HG02798 (cell line): ENCODE measurements at regions not wholly inside any gene's neighbourhood (a gene's known extent, or its start where the extent isn't known, plus 50 kb on each side); places are given as distances from the start of the nearest gene placed in this dataset.
"Not testable (repeated sequence)": the region's sequence is repeated elsewhere in the genome, so short reads cannot be mapped to it uniquely, and the experiment has no call there.

Experiments
- ATAC-seq: cut with Tn5 transposase; IDR thresholded peaks from one replicate; pipeline ENCODE4 v1.9.1; 2021; ENCODE audit warnings: mild to moderate bottlenecking; ENCODE audit not compliant: unreplicated experiment, poor library complexity

DNA sequence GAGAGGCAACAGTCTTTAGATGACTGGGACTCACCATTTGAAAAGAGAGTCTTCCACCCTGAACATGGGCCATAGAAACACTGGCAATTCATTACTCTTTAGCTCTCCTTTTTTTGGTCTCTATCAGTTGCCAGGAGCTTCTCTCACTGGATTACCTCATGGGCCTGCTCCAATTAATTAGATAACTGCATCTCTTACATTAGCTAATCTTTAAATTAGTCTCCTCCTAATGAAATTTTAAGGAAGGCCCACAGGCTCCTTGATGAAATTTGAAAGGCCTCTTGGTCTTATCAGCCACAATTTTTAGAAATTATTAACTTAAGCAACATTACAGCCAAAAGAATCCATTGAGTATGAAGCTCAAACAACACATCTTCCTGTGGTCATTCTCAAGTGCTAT lies 184.4 kb downstream of the UNC5CL start:
- ATAC-seq = no peak

- ATAC-seq = no peak
Observed at GRCh38 chr6:40852779-40853373, 186.1 kb downstream of the UNC5CL start.

GRCh38 chr6:40849546-40849945 lies 189.5 kb downstream of the UNC5CL start:
- no peak for ATAC-seq

GRCh38 chr6:40848868-40849514 lies 190.0 kb downstream of the UNC5CL start:
- ATAC-seq = no peak

GRCh38 chr6:40848038-40848437 lies 191.0 kb downstream of the UNC5CL start:
- no peak for ATAC-seq

DNA sequence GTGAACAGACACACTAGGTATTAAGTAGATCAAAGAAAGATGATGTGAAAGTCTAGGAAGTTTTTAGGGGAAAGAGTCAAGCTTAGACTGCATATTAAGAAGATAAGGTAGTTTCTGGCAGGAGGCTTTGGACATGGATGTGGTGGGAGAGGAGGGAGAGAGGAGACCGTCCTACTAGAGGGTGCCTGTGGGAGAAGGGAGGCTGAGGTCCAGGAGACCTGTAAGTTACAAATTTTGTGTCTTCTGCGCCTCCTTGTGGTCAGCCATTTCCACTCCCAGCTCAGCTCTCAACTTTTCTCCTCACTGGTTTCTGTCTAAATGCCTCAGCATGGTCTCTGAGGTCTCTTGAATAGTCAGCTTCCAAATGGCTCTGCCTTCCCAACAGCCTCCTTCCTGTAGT lies 193.5 kb downstream of the UNC5CL start:
- no peak for ATAC-seq

DNA sequence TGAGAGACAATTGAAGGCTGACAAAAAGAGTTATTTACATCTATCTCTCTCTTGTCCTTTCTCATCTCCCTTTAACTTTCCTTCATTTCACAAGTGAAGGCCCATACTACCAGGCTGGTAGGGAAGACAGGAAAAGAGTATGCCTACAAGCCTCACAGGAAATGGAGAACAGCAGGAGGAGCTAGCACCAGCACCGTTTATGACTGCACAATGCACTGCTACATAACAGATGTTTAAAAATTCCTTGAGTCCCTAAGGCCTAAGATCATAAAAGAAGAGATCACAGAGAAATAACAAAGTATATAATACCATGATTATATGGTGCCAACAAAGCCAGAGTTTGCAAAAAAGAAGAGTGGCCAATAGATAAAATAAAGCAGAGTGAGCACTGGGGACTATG lies 194.8 kb downstream of the UNC5CL start:
- no peak for ATAC-seq

DNA sequence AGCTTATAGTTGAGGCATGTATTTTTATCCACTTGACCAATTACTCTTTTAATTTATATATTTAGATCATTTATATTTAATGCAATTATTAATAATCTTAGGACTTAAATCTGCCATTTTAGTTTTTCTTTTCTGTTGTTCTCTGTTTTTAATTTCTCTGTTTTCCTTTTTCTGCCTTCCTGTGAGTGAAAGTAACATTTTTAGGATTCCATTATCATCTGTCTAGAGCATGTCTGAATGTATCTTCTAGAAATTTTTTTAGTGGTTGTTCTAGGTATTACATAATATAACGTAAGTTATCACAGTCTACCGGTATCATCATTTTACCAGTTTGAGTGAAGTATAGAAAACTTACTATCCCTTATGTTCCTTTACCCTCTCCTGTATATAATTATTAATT lies 197.3 kb downstream of the UNC5CL start:
- no peak for ATAC-seq

GRCh38 chr6:40832691-40833090 lies 206.3 kb downstream of the UNC5CL start:
- ATAC-seq = no peak

GRCh38 chr6:40831381-40831780 lies 207.6 kb downstream of the UNC5CL start:
- ATAC-seq = no peak

DNA sequence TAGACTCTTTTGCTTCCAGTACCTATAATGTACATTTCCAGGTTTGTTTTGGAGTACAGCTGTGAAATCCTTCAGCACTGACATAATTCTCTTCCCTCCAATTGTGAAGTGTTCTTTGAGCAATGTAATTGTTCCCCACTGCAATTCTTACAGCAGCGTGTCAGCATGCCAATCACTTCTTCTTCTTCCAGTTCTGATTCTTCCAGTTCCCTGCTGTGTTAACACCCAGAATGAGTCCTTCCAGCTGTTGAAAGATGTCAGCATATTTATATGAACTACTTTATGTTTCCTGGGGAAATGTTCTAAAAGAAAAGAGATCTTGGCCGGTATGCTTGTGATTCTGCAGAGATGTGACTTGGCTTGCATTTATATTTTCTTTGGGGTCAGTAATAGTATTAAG lies 213.9 kb downstream of the UNC5CL start:
- no peak for ATAC-seq

DNA sequence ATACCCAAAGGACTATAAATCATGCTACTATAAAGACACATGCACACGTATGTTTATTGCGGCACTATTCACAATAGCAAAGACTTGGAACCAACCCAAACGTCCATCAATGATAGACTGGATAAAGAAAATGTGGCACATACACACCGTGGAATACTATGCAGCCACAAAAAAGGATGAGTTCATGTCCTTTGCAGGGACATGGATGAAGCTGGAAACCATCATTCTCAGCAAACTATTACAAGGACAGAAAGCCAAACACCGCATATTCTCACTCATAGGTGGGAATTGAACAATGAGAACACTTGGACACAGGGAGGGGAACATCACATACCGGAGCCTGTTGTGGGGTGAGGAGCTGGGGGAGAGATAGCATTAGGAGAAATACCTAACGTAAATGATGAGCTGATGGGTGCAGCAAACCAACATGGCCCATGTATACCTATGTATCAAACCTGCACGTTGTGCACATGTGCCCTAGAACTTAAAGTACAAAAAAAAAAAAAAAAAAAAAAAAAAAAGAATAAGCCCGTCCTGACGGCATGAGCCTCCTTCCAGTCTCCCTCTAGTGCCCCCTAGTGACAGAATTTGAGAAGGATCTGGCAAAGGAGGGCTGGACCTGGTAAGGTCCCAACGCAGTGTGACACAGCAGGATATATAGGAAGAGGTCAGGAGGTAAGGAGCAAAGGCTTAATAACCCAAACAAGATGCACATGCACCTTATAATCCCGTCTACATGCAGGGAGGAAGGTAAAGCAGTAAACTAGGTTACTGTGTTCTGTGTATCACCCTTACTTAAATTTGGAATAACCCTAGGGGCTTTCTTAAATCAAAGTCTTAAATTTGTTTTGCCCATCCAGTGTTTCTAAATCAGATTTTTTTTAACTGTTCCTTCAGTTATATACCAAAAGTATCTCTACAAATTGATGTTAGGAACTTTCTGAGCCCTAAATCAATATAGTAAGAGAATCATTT lies 214.8 kb downstream of the UNC5CL start:
- not testable (repeated sequence) for ATAC-seq

- no peak for ATAC-seq
Observed at GRCh38 chr6:40822619-40823018, 216.4 kb downstream of the UNC5CL start.

DNA sequence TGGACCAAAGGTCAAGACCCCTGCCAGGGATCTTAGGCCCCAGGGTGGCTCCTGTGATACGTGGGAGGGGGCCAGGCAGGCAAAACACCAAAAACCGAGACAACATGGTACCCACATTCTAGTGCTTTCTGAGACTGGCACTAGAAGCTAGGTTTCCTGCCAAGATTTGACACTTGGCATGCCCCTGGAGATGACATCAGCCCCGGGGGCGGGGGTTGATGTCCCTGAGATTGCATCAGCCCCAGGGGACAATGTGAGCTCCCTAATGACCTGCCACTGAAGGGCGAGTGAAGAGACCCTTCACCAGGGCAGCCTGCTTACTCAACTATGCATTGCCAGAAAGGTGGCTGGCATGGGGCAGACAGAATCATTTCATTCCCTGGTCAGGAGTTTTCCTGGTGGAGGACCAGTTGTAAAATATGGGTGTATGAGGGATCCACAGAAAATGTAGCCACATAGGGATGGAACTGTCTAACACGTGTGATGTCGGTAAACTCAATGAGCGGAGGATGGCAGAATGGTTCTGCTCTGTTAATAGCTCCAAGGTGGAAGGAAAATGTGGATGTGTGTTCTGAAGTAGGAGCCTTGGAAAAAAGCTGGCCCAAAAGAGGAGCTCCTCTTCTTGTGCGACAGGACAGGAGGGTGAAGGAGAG lies 219.7 kb downstream of the UNC5CL start:
- no peak for ATAC-seq

- ATAC-seq = no peak
Observed at GRCh38 chr6:40817369-40817768, 221.7 kb downstream of the UNC5CL start.

GRCh38 chr6:40816601-40817000 lies 222.4 kb downstream of the UNC5CL start:
- ATAC-seq = no peak

GRCh38 chr6:40815731-40816130 lies 223.3 kb downstream of the UNC5CL start:
- no peak for ATAC-seq

DNA sequence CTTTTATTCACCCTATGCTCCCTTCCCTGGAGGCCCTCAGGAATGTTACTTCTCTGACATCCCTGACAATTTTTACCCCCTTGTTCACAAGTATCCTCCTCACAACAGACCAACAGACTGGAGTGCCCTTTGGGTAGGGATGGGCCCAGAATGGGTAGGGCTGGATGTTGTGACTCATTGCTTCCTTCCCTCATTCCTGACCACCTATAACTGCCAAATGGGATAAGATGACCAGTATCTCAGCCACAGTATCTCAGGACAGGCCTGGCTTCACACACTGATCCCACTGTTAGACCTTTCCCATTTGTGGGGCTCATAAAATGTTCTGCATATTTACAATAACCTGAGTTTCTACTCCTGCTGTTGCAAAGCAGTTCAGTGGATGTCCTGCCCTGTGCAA lies 223.0 kb upstream of the LRFN2 start:
- ATAC-seq = no peak

GRCh38 chr6:40809627-40810026 lies 222.5 kb upstream of the LRFN2 start:
- ATAC-seq = no peak

GRCh38 chr6:40807484-40807883 lies 220.3 kb upstream of the LRFN2 start:
- ATAC-seq = no peak
